ENCODE measurements at regions not wholly inside any gene's neighbourhood (a gene's known extent, or its start where the extent isn't known, plus 50 kb on each side); places are given as distances from the start of the nearest gene placed in this dataset.

GRCh38 chr2:195199864-195200263 is 457.2 kb upstream of the SLC39A10 start:
- H3K4me2 ChIP-seq (ENCODE audit: low read length): no peak overlapping the region
- ChIA-PET POLR2A (interaction anchor here (0.9 kb wide), 1 partner anchor 12 kb away, joined by 3 read pairs; no protein-coding TSS in a partner anchor), CTCF (ENCODE audit: unreplicated experiment) (no interaction called here)
- H3K9me3 ChIP-seq (ENCODE audit: low read length): no peaks in the 10 kb centered on the region
- no peaks in the 10 kb centered on the region for H3K9me2 ChIP-seq (ENCODE audit: insufficient read depth, low read length)
- no peak overlapping the region for H3K27ac ChIP-seq (ENCODE audit: low read depth, low read length, poor library complexity, severe bottlenecking)
- no peaks in the 10 kb centered on the region for H4K20me1 ChIP-seq (ENCODE audit: insufficient read depth, low read length)
- no peaks in the 10 kb centered on the region for H3K79me2 ChIP-seq (ENCODE audit: insufficient read depth, low read depth, low read length)
- TF ChIP-seq EZH2phosphoT487 (IDR thresholded peaks at IDR 0.05; ENCODE audit: borderline replicate concordance, low read depth, low read length): no peak
- TF ChIP-seq CTCF (conservative IDR thresholded peaks at IDR 0.05; ENCODE audit: low read length): no peak
- H3K36me3 ChIP-seq (ENCODE audit: insufficient read depth, low read length): no peaks in the 10 kb centered on the region
- no peaks in the 10 kb centered on the region for H3K4me1 ChIP-seq (ENCODE audit: insufficient read depth, low read length, poor library complexity, severe bottlenecking)
- no TSS peak for BruUV-seq (replicated peaks)
- intact Hi-C loops (cut with micrococcal nuclease; ENCODE audit: unreplicated experiment): no loop called here
- H2AFZ ChIP-seq (ENCODE audit: low read length): no peak overlapping the region
- no peak overlapping the region for H3K4me3 ChIP-seq (ENCODE audit: low read depth, low read length, poor library complexity, severe bottlenecking)
- no peak for DNase-seq (ENCODE audit: low spot score)

DNA sequence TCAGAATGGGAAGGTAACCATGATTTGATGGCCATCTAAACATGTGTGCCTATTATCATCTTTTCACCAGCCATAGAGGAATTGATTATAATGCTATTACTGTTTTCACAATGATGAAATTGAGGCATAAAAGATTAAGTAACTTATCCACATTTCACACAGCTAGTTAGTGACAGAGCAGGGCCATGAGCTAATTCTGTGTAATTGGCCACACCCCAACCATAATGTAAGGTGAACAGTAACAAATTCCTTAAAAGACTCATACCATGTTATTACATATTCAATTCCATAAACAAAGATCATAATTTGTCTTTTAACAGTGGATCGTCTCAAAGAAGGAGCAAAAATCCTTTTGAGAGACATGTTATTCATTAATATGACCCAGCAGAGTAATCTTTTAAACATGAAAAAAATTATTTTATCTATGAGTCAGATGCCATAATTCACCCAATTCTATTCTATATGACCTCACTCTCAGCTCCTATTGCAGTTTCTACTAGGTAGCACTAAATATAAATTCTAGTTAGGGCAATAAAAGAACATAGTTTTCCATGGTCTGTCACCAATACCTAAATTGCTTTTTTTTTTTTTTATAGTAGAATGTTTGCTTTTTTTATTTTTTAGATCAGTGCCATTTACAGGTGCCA is 475.8 kb upstream of the SLC39A10 start:
- Histone ChIP-seq H3K9me2 (ENCODE audit: insufficient read depth, low read length) (no peaks in the 10 kb centered on the region), H3K4me1 (ENCODE audit: insufficient read depth, low read length, poor library complexity, severe bottlenecking) (no peaks in the 10 kb centered on the region), H3K79me2 (ENCODE audit: insufficient read depth, low read depth, low read length) (no peaks in the 10 kb centered on the region), H2AFZ (ENCODE audit: low read length) (no peak overlapping the region), H3K27ac (ENCODE audit: low read depth, low read length, poor library complexity, severe bottlenecking) (no peak overlapping the region), H3K36me3 (ENCODE audit: insufficient read depth, low read length) (no peaks in the 10 kb centered on the region), H4K20me1 (ENCODE audit: insufficient read depth, low read length) (no peaks in the 10 kb centered on the region), H3K9me3 (ENCODE audit: low read length) (no peaks in the 10 kb centered on the region), H3K4me2 (ENCODE audit: low read length) (no peak overlapping the region), H3K4me3 (ENCODE audit: low read depth, low read length, poor library complexity, severe bottlenecking) (no peak overlapping the region)
- DNase-seq (ENCODE audit: low spot score): no peak
- BruUV-seq (replicated peaks): no TSS peak
- intact Hi-C loops (cut with micrococcal nuclease; ENCODE audit: unreplicated experiment): no loop called here
- CTCF ChIA-PET (ENCODE audit: unreplicated experiment): no interaction called here
- TF ChIP-seq EZH2phosphoT487 (IDR thresholded peaks at IDR 0.05; ENCODE audit: borderline replicate concordance, low read depth, low read length): no peak
- no peak for TF ChIP-seq CTCF (conservative IDR thresholded peaks at IDR 0.05; ENCODE audit: low read length)
- POLR2A ChIA-PET: interaction anchor here (0.5 kb wide), 1 partner anchor 1411 kb away, joined by 3 read pairs; no protein-coding TSS in a partner anchor

GRCh38 chr2:195168369-195168768 is 488.7 kb upstream of the SLC39A10 start:
- H2AFZ ChIP-seq (ENCODE audit: low read length): no peak overlapping the region
- TF ChIP-seq CTCF (conservative IDR thresholded peaks at IDR 0.05; ENCODE audit: low read length) (no peak), EZH2phosphoT487 (IDR thresholded peaks at IDR 0.05; ENCODE audit: borderline replicate concordance, low read depth, low read length) (no peak)
- CTCF ChIA-PET (ENCODE audit: unreplicated experiment): no interaction called here
- intact Hi-C loops (cut with micrococcal nuclease; ENCODE audit: unreplicated experiment): no loop called here
- no peaks in the 10 kb centered on the region for H3K9me3 ChIP-seq (ENCODE audit: low read length)
- H3K4me2 ChIP-seq (ENCODE audit: low read length): no peak overlapping the region
- POLR2A ChIA-PET: no interaction called here
- H4K20me1 ChIP-seq (ENCODE audit: insufficient read depth, low read length): no peaks in the 10 kb centered on the region
- H3K79me2 ChIP-seq (ENCODE audit: insufficient read depth, low read depth, low read length): no peaks in the 10 kb centered on the region
- no peaks in the 10 kb centered on the region for H3K9me2 ChIP-seq (ENCODE audit: insufficient read depth, low read length)
- DNase-seq (ENCODE audit: low spot score): no peak
- no TSS peak for BruUV-seq (replicated peaks)
- H3K27ac ChIP-seq (ENCODE audit: low read depth, low read length, poor library complexity, severe bottlenecking): no peak overlapping the region
- H3K4me1 ChIP-seq (ENCODE audit: insufficient read depth, low read length, poor library complexity, severe bottlenecking): no peaks in the 10 kb centered on the region
- no peaks in the 10 kb centered on the region for H3K36me3 ChIP-seq (ENCODE audit: insufficient read depth, low read length)
- no peak overlapping the region for H3K4me3 ChIP-seq (ENCODE audit: low read depth, low read length, poor library complexity, severe bottlenecking)
